ENCODE measurements at regions not wholly inside any gene's neighbourhood (a gene's known extent, or its start where the extent isn't known, plus 50 kb on each side); places are given as distances from the start of the nearest gene placed in this dataset.

- TF ChIP-seq CTCF (IDR thresholded peaks at IDR 0.05), result no peak
- Histone ChIP-seq H3K27ac (no peak overlapping the region), H3K4me1 (ENCODE audit: control insufficient read depth in 1 of 2, insufficient read depth in 1 of 2, low read depth in 1 of 2, low read length in 1 of 2) (no peaks in the 10 kb centered on the region), H3K36me3 (no peaks in the 10 kb centered on the region), H3K4me3 (ENCODE audit: low read depth in 1 of 2, low read length in 1 of 2) (no peak overlapping the region), H3K9me3 (no peaks in the 10 kb centered on the region), H3K27me3 (no peaks in the 10 kb centered on the region)
Measured at GRCh38 chr2:123696799-123697410, 328.2 kb upstream of the CNTNAP5 start.

DNA sequence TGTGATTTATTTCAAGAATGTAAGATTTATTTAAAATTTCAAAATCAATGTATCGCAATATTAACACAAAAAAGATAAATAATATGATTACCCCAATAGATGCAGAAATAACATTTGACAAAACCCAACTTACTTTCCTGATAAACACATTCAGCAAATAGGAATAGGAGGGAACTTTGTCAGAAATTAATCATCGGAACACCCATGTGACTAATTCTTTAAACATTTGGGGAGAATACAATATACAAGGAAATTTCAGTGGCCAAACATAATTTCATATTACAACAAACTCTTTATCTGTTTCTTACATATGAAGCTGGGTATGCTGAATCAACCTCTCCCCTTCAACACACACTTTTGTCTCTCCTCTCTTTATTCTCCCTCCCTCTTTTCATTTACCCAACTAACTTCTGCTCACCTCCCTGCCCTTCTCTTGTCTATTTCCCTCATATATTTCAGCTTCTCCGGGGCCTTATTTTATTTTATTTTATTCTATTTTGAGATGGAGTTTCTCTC is 309.6 kb upstream of the CNTNAP5 start:
- no peaks in the 10 kb centered on the region for H3K27me3 ChIP-seq
- H3K4me3 ChIP-seq (ENCODE audit: low read depth in 1 of 2, low read length in 1 of 2), result no peak overlapping the region
- no peak overlapping the region for H3K27ac ChIP-seq
- no peaks in the 10 kb centered on the region for H3K9me3 ChIP-seq
- TF ChIP-seq CTCF (IDR thresholded peaks at IDR 0.05), result no peak
- no peaks in the 10 kb centered on the region for H3K4me1 ChIP-seq (ENCODE audit: control insufficient read depth in 1 of 2, insufficient read depth in 1 of 2, low read depth in 1 of 2, low read length in 1 of 2)
- H3K36me3 ChIP-seq, result no peaks in the 10 kb centered on the region

- Histone ChIP-seq H3K9me3 (no peaks in the 10 kb centered on the region), H3K36me3 (no peaks in the 10 kb centered on the region), H3K27ac (no peak overlapping the region), H3K4me1 (ENCODE audit: control insufficient read depth in 1 of 2, insufficient read depth in 1 of 2, low read depth in 1 of 2, low read length in 1 of 2) (no peaks in the 10 kb centered on the region), H3K4me3 (ENCODE audit: low read depth in 1 of 2, low read length in 1 of 2) (no peak overlapping the region), H3K27me3 (no peaks in the 10 kb centered on the region)
- TF ChIP-seq CTCF (IDR thresholded peaks at IDR 0.05), result no peak
Measured at GRCh38 chr2:123717636-123718334, 307.3 kb upstream of the CNTNAP5 start.

DNA sequence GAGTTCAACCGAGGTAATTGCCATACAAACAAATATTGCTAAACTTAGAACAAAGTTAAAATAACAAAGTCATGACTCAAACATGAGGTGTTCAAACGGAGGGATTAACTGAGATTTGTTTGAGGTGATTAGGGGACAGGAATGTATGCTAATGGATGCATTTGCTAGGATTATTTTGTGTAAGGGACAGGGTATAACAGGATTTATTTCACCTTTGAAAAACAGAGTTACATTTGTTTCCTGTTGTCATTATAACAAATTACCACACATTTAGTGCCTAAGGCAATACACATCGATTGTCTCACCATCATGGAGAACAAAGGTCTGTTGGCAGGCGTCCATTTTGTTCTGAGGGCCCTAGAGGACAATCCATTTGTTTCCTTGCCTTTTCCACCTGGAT is 304.3 kb upstream of the CNTNAP5 start:
- H3K4me1 ChIP-seq (ENCODE audit: control insufficient read depth in 1 of 2, insufficient read depth in 1 of 2, low read depth in 1 of 2, low read length in 1 of 2), result no peaks in the 10 kb centered on the region
- no peaks in the 10 kb centered on the region for H3K9me3 ChIP-seq
- no peak for TF ChIP-seq CTCF (IDR thresholded peaks at IDR 0.05)
- no peaks in the 10 kb centered on the region for H3K36me3 ChIP-seq
- no peak overlapping the region for H3K27ac ChIP-seq
- H3K27me3 ChIP-seq, result no peaks in the 10 kb centered on the region
- H3K4me3 ChIP-seq (ENCODE audit: low read depth in 1 of 2, low read length in 1 of 2), result no peak overlapping the region

- no peaks in the 10 kb centered on the region for H3K27me3 ChIP-seq
- H3K36me3 ChIP-seq, result no peaks in the 10 kb centered on the region
- no peaks in the 10 kb centered on the region for H3K9me3 ChIP-seq
- H3K4me3 ChIP-seq (ENCODE audit: low read depth in 1 of 2, low read length in 1 of 2), result no peak overlapping the region
- H3K27ac ChIP-seq, result no peak overlapping the region
- no peaks in the 10 kb centered on the region for H3K4me1 ChIP-seq (ENCODE audit: control insufficient read depth in 1 of 2, insufficient read depth in 1 of 2, low read depth in 1 of 2, low read length in 1 of 2)
- TF ChIP-seq CTCF (IDR thresholded peaks at IDR 0.05), result no peak
Measured at GRCh38 chr2:123723706-123724105, 301.4 kb upstream of the CNTNAP5 start.
